ENCODE measurements at regions not wholly inside any gene's neighbourhood (a gene's known extent, or its start where the extent isn't known, plus 50 kb on each side); places are given as distances from the start of the nearest gene placed in this dataset.

GRCh38 chr3:157611536-157612076 lies 108.4 kb upstream of the VEPH1 start:
- H3K27ac ChIP-seq (ENCODE audit: low read depth, low read length): no peak overlapping the region
- no peaks in the 10 kb centered on the region for H3K9me2 ChIP-seq (ENCODE audit: insufficient read depth)
- intact Hi-C loops (cut with micrococcal nuclease): loop anchor here (10.0 kb wide), 1 partner anchor 1033 kb away; the partner anchor contains the start of gene GFM1
- no peaks in the 10 kb centered on the region for H3K27me3 ChIP-seq (ENCODE audit: insufficient read depth, low read length)
- H2AFZ ChIP-seq (ENCODE audit: low read depth, low read length, poor library complexity, severe bottlenecking): no peak overlapping the region
- H3K36me3 ChIP-seq (ENCODE audit: control insufficient read depth in 1 of 2, insufficient read depth in 2 of 2, low read length in 2 of 2): no peaks in the 10 kb centered on the region
- no peak for TF ChIP-seq ELF1 (IDR thresholded peaks at IDR 0.05; ENCODE audit: borderline replicate concordance, low read depth)
- TF ChIP-seq EZH2phosphoT487 (IDR thresholded peaks at IDR 0.05; ENCODE audit: borderline replicate concordance): no peak
- TF ChIP-seq YY1 (IDR thresholded peaks at IDR 0.05; ENCODE audit: extremely low read depth, insufficient replicate concordance, low read depth, low read length): no peak
- TF ChIP-seq FOSL1 (IDR thresholded peaks at IDR 0.05; ENCODE audit: low read depth): no peak
- TF ChIP-seq ZNF274 (IDR thresholded peaks at IDR 0.05; ENCODE audit: low read depth, low read length): no peak
- TF ChIP-seq EGR1 (IDR thresholded peaks at IDR 0.05; ENCODE audit: low read depth): no peak
- no peak for TF ChIP-seq SRF (IDR thresholded peaks at IDR 0.05; ENCODE audit: low read depth)
- no peak for TF ChIP-seq POLR2AphosphoS5 (IDR thresholded peaks at IDR 0.05; ENCODE audit: low read depth, low read length)
- TF ChIP-seq RAD21 (IDR thresholded peaks at IDR 0.05; ENCODE audit: low read depth): no peak
- no peak for TF ChIP-seq SIN3A (IDR thresholded peaks at IDR 0.05; ENCODE audit: low read depth)
- TF ChIP-seq ZFX (IDR thresholded peaks at IDR 0.05): no peak
- BruUV-seq (replicated peaks): no TSS peak
- ChIA-PET CTCF (interaction anchor here (1.5 kb wide), 1 partner anchor 39 kb away, joined by 4 read pairs; no protein-coding TSS in a partner anchor), RAD21 (ENCODE audit: low non-redundant PET in 1 of 2, low total read pairs in 2 of 2, uncharacterized antibody in 2 of 2, unreplicated experiment in 2 of 2) (no interaction called here), POLR2A (no interaction called here)
- DNase-seq (ENCODE audit: low read depth, low spot score) (no peak), ATAC-seq (no peak)
- no peak overlapping the region for H3K4me3 ChIP-seq (replicated peaks in 1 of 2; ENCODE audit: low read depth in 1 of 2, low read length in 2 of 2)
- H3K9ac ChIP-seq (ENCODE audit: low read length): no peak overlapping the region
- no peaks in the 10 kb centered on the region for H3K79me2 ChIP-seq (ENCODE audit: insufficient read depth, low read length)
- no peak overlapping the region for H3K4me2 ChIP-seq (ENCODE audit: low read length)
- H3K9me3 ChIP-seq (ENCODE audit: control insufficient read depth in 1 of 2, insufficient read depth in 1 of 2, low read depth in 1 of 2, low read length in 2 of 2): no peaks in the 10 kb centered on the region
- no peaks in the 10 kb centered on the region for H4K20me1 ChIP-seq (ENCODE audit: insufficient read depth)
- H3K4me1 ChIP-seq (ENCODE audit: control insufficient read depth in 1 of 2, insufficient read depth in 2 of 2, low read length in 2 of 2): peaks cover 0 to 8% of the 10 kb centered on the region in 2 experiments; a peak in 1 of 4 replicates
